T-helper 1 cell treated with Interleukin-12 subunit alpha and Interleukin-12 subunit beta and Interleukin-4 antibody, amounts not matched to agents 30 μg/mL and 1 μg/mL, for 36 hours (primary cell): ENCODE measurements at regions not wholly inside any gene's neighbourhood (a gene's known extent, or its start where the extent isn't known, plus 50 kb on each side); places are given as distances from the start of the nearest gene placed in this dataset.

ENCODE experiments used
- H3K27ac Mint-ChIP-seq: one replicate; pipeline ENCODE4 v1.8.0; 2021; ENCODE audit warnings: mild to moderate bottlenecking, mixed read lengths
- H3K27me3 Mint-ChIP-seq: one replicate; pipeline ENCODE4 v1.8.0; 2021; ENCODE audit warnings: low read depth, mixed read lengths
- H3K36me3 Mint-ChIP-seq: one replicate; pipeline ENCODE4 v1.8.0; 2021; ENCODE audit warnings: low read depth, mixed read lengths
- H3K4me1 Mint-ChIP-seq: one replicate; pipeline ENCODE4 v1.8.0; 2021; ENCODE audit warnings: low read depth, mixed read lengths
- H3K4me3 Mint-ChIP-seq: one replicate; pipeline ENCODE4 v1.8.0; 2021; ENCODE audit warnings: mild to moderate bottlenecking, moderate library complexity, mixed read lengths
- H3K9me3 Mint-ChIP-seq: one replicate; pipeline ENCODE4 v1.8.0; 2021; ENCODE audit warnings: mixed read lengths

GRCh38 chr9:28678097-28678496 is 1104.8 kb upstream of the C9orf72 start:
- Mint-ChIP-seq H3K4me1 (no peaks in the 10 kb centered on the region), H3K36me3 (no peaks in the 10 kb centered on the region), H3K27me3 (no peaks in the 10 kb centered on the region), H3K9me3 (peaks cover 2% of the 10 kb centered on the region), H3K4me3 (no peak overlapping the region), H3K27ac (no peak overlapping the region)

GRCh38 chr9:28688172-28688571 is 1114.9 kb upstream of the C9orf72 start:
- no peak overlapping the region for H3K27ac Mint-ChIP-seq
- peaks cover 9% of the 10 kb centered on the region for H3K9me3 Mint-ChIP-seq
- H3K4me1 Mint-ChIP-seq = no peaks in the 10 kb centered on the region
- H3K27me3 Mint-ChIP-seq = no peaks in the 10 kb centered on the region
- no peaks in the 10 kb centered on the region for H3K36me3 Mint-ChIP-seq
- no peak overlapping the region for H3K4me3 Mint-ChIP-seq

DNA sequence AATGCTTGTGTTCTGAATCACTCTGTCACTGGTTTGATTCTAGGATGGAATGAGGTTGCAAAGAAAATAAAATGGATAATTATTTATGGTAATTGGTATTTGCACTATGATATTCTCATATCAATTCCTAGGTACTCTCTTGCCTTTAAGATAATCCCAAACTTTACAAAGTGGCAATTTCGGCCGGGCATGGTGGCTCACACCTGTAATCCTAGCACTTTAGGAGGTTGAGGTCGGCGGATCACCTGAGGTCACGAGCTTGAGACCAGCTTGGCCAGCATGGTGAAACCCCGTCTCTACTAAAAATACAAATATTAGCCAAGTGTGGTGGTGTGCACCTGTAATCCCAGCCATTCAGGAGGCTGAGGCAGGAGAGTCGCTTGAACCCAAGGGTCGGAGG is 1118.7 kb upstream of the C9orf72 start:
- Mint-ChIP-seq H3K4me3 (no peak overlapping the region), H3K36me3 (no peaks in the 10 kb centered on the region), H3K27ac (no peak overlapping the region), H3K27me3 (no peaks in the 10 kb centered on the region), H3K9me3 (no peaks in the 10 kb centered on the region), H3K4me1 (no peaks in the 10 kb centered on the region)

- H3K4me3 Mint-ChIP-seq = no peak overlapping the region
- no peaks in the 10 kb centered on the region for H3K36me3 Mint-ChIP-seq
- peaks cover 24% of the 10 kb centered on the region for H3K9me3 Mint-ChIP-seq
- H3K27me3 Mint-ChIP-seq = no peaks in the 10 kb centered on the region
- no peaks in the 10 kb centered on the region for H3K4me1 Mint-ChIP-seq
- H3K27ac Mint-ChIP-seq = no peak overlapping the region
Measured at GRCh38 chr9:28696960-28697359, 1123.7 kb upstream of the C9orf72 start.

GRCh38 chr9:28699632-28700031 is 1126.4 kb upstream of the C9orf72 start:
- H3K36me3 Mint-ChIP-seq = no peaks in the 10 kb centered on the region
- H3K27ac Mint-ChIP-seq = no peak overlapping the region
- H3K4me1 Mint-ChIP-seq = no peaks in the 10 kb centered on the region
- H3K4me3 Mint-ChIP-seq = no peak overlapping the region
- H3K27me3 Mint-ChIP-seq = no peaks in the 10 kb centered on the region
- H3K9me3 Mint-ChIP-seq = peaks cover 32% of the 10 kb centered on the region

GRCh38 chr9:28707616-28708015 is 1134.3 kb upstream of the C9orf72 start:
- Mint-ChIP-seq H3K36me3 (no peaks in the 10 kb centered on the region), H3K9me3 (peaks cover 7% of the 10 kb centered on the region), H3K27me3 (no peaks in the 10 kb centered on the region), H3K4me1 (no peaks in the 10 kb centered on the region), H3K27ac (no peak overlapping the region), H3K4me3 (no peak overlapping the region)

- Mint-ChIP-seq H3K36me3 (no peaks in the 10 kb centered on the region), H3K4me1 (no peaks in the 10 kb centered on the region), H3K27ac (no peak overlapping the region), H3K9me3 (no peaks in the 10 kb centered on the region), H3K4me3 (no peak overlapping the region), H3K27me3 (no peaks in the 10 kb centered on the region)
Measured at GRCh38 chr9:28714188-28714587, 1140.9 kb upstream of the C9orf72 start.

GRCh38 chr9:28718226-28718625 is 1144.9 kb upstream of the C9orf72 start:
- Mint-ChIP-seq H3K4me1 (no peaks in the 10 kb centered on the region), H3K9me3 (no peaks in the 10 kb centered on the region), H3K27me3 (no peaks in the 10 kb centered on the region), H3K4me3 (no peak overlapping the region), H3K36me3 (no peaks in the 10 kb centered on the region), H3K27ac (no peak overlapping the region)

GRCh38 chr9:28720746-28721145 is 1147.5 kb upstream of the C9orf72 start:
- Mint-ChIP-seq H3K4me3 (no peak overlapping the region), H3K4me1 (no peaks in the 10 kb centered on the region), H3K27ac (no peak overlapping the region), H3K36me3 (no peaks in the 10 kb centered on the region), H3K9me3 (no peaks in the 10 kb centered on the region), H3K27me3 (no peaks in the 10 kb centered on the region)

DNA sequence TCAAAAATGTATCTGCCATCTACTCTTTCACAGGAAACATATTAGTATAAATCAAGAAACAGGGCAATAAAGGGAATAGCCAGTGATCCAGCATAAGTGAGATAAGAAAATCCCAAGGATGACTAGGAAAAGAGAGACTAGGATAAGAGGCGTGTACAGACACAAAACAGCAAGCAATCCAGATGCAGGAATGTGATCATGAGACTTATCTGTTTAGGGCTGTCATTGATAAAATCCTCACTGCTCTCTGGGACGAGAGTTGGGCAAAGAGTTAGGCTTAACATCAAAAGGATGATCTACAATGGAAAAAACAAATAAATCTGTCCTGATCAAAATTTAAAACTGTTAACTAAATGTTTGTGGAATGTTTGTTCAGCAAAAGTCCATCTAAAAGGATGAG is 1156.8 kb upstream of the C9orf72 start:
- H3K4me3 Mint-ChIP-seq = no peak overlapping the region
- no peaks in the 10 kb centered on the region for H3K4me1 Mint-ChIP-seq
- H3K36me3 Mint-ChIP-seq = no peaks in the 10 kb centered on the region
- H3K9me3 Mint-ChIP-seq = no peaks in the 10 kb centered on the region
- H3K27ac Mint-ChIP-seq = no peak overlapping the region
- H3K27me3 Mint-ChIP-seq = no peaks in the 10 kb centered on the region

- Mint-ChIP-seq H3K27ac (no peak overlapping the region), H3K36me3 (no peaks in the 10 kb centered on the region), H3K4me1 (no peaks in the 10 kb centered on the region), H3K9me3 (peaks cover 3% of the 10 kb centered on the region), H3K4me3 (no peak overlapping the region), H3K27me3 (no peaks in the 10 kb centered on the region)
Measured at GRCh38 chr9:28735738-28736342, 1162.6 kb upstream of the C9orf72 start.

- Mint-ChIP-seq H3K4me1 (no peaks in the 10 kb centered on the region), H3K9me3 (peaks cover 17% of the 10 kb centered on the region)
Measured at GRCh38 chr9:28741459-28741858, 1168.2 kb upstream of the C9orf72 start.

DNA sequence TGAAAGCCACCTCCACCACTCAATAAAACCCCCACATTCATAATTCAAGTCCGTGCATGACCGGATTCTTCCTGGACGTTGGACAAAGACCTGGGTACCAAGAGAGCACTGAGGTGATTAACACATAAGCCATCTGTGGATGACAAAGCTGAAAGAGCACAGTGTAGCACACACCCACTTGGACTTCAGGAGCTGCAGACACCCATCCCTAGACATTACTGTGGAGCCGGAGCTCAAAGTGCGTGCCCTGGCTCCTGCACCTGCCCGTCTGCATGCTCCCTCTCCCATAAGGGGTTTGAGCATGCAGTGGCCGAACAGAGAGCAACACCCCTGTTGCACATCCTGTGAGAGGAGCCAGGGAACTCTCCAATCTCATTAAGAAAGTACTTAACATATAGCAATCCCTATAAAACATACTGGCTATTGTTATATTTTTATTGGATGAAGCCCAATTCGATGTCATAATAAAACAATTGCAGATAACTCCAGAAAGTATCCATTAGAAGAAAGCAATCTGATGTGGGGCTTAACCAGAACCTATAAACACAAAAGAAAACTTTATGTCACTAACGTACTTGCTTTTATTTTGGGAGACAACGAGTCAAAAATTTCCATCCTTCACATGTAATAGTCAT is 1174.2 kb upstream of the C9orf72 start:
- Mint-ChIP-seq H3K4me3 (no peak overlapping the region), H3K9me3 (peaks cover 17% of the 10 kb centered on the region), H3K4me1 (no peaks in the 10 kb centered on the region), H3K27me3 (no peaks in the 10 kb centered on the region), H3K27ac (no peak overlapping the region), H3K36me3 (no peaks in the 10 kb centered on the region)

More at GRCh38 chr9:28741459-28741858, 1168.2 kb upstream of the C9orf72 start:
- no peaks in the 10 kb centered on the region for H3K27me3 Mint-ChIP-seq
- H3K4me3 Mint-ChIP-seq = no peak overlapping the region
- no peaks in the 10 kb centered on the region for H3K36me3 Mint-ChIP-seq
- no peak overlapping the region for H3K27ac Mint-ChIP-seq

- H3K27me3 Mint-ChIP-seq = no peaks in the 10 kb centered on the region
- H3K4me1 Mint-ChIP-seq = no peaks in the 10 kb centered on the region
- no peak overlapping the region for H3K4me3 Mint-ChIP-seq
- peaks cover 10% of the 10 kb centered on the region for H3K9me3 Mint-ChIP-seq
- H3K36me3 Mint-ChIP-seq = no peaks in the 10 kb centered on the region
- H3K27ac Mint-ChIP-seq = no peak overlapping the region
Measured at GRCh38 chr9:28750136-28750535, 1176.9 kb upstream of the C9orf72 start.

DNA sequence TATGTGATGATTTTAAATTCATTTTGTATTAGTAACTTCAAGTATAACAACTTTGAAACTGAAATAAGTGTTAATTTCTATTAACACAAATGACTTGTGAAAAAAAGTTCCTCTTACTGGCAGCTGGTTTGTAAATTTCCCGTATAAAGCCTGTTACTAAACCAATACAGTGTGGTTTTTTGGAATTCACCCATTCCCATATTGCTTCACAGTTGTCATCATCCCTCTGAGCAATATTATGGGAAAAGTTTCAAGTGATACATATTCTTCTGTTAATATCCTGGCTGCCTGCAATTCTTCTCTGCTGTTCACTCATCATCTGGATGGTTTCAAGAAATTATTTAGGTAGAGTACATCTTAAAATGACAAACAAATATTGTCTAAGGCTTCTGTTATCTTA is 1185.1 kb upstream of the C9orf72 start:
- Mint-ChIP-seq H3K4me1 (no peaks in the 10 kb centered on the region), H3K36me3 (no peaks in the 10 kb centered on the region), H3K4me3 (no peak overlapping the region), H3K27me3 (no peaks in the 10 kb centered on the region), H3K9me3 (peaks cover 3% of the 10 kb centered on the region), H3K27ac (no peak overlapping the region)
